ENCODE measurements at regions not wholly inside any gene's neighbourhood (a gene's known extent, or its start where the extent isn't known, plus 50 kb on each side); places are given as distances from the start of the nearest gene placed in this dataset.
A peak's percentile ranks its signal among the peaks of the same experiment; 100 is the strongest.

GRCh38 chr18:10197097-10197496 is 257.3 kb upstream of the APCDD1 start:
- FAIRE-seq (no peak), DNase-seq (ENCODE audit: low read depth) (peak; percentile 52)
- TF ChIP-seq, protein P1, sequence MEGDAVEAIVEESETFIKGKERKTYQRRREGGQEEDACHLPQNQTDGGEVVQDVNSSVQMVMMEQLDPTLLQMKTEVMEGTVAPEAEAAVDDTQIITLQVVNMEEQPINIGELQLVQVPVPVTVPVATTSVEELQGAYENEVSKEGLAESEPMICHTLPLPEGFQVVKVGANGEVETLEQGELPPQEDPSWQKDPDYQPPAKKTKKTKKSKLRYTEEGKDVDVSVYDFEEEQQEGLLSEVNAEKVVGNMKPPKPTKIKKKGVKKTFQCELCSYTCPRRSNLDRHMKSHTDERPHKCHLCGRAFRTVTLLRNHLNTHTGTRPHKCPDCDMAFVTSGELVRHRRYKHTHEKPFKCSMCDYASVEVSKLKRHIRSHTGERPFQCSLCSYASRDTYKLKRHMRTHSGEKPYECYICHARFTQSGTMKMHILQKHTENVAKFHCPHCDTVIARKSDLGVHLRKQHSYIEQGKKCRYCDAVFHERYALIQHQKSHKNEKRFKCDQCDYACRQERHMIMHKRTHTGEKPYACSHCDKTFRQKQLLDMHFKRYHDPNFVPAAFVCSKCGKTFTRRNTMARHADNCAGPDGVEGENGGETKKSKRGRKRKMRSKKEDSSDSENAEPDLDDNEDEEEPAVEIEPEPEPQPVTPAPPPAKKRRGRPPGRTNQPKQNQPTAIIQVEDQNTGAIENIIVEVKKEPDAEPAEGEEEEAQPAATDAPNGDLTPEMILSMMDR (IDR thresholded peaks at IDR 0.05; ENCODE audit: insufficient read depth, low read length, severe bottlenecking): no peak
- Histone ChIP-seq H3K36me3 (ENCODE audit: control insufficient read depth, insufficient read depth, low read length) (no peaks in the 10 kb centered on the region), H3K27me3 (ENCODE audit: control insufficient read depth, insufficient read depth, low read length) (no peaks in the 10 kb centered on the region), H3K4me3 (ENCODE audit: low read depth, low read length) (no peak overlapping the region)

DNA sequence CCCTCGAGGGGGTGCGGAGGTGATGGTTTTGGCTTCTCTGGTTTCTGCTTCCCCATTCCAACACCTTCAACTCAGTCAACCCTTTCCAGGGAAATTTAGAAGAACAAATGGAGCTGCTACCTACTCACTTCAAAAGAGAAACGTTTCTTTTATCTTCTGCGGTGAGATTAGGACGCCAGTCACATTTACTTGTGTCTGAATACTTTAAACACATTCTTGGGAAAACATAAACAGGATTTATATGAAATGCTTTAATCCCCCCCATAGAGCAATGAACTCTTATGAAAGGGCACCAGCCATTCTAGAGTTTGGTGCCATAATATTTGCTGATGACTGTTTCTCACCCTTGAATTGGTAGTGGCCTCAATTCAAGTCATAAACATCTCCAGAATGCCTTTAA is 253.2 kb upstream of the APCDD1 start:
- Histone ChIP-seq H3K4me3 (ENCODE audit: low read depth, low read length) (no peak overlapping the region), H3K27me3 (ENCODE audit: control insufficient read depth, insufficient read depth, low read length) (no peaks in the 10 kb centered on the region), H3K36me3 (ENCODE audit: control insufficient read depth, insufficient read depth, low read length) (no peaks in the 10 kb centered on the region)
- TF ChIP-seq, protein P1 (IDR thresholded peaks at IDR 0.05; ENCODE audit: insufficient read depth, low read length, severe bottlenecking): no peak
- no peak for FAIRE-seq
- DNase-seq (ENCODE audit: low read depth): no peak

GRCh38 chr18:10201659-10202058 is 252.8 kb upstream of the APCDD1 start:
- TF ChIP-seq, protein P1 (IDR thresholded peaks at IDR 0.05; ENCODE audit: insufficient read depth, low read length, severe bottlenecking): no peak
- Histone ChIP-seq H3K27me3 (ENCODE audit: control insufficient read depth, insufficient read depth, low read length) (no peaks in the 10 kb centered on the region), H3K36me3 (ENCODE audit: control insufficient read depth, insufficient read depth, low read length) (no peaks in the 10 kb centered on the region), H3K4me3 (ENCODE audit: low read depth, low read length) (no peak overlapping the region)
- DNase-seq (ENCODE audit: low read depth) (no peak), FAIRE-seq (no peak)

GRCh38 chr18:10202845-10203321 is 251.6 kb upstream of the APCDD1 start:
- Histone ChIP-seq H3K36me3 (ENCODE audit: control insufficient read depth, insufficient read depth, low read length) (no peaks in the 10 kb centered on the region), H3K27me3 (ENCODE audit: control insufficient read depth, insufficient read depth, low read length) (no peaks in the 10 kb centered on the region), H3K4me3 (ENCODE audit: low read depth, low read length) (no peak overlapping the region)
- TF ChIP-seq, protein P1 (IDR thresholded peaks at IDR 0.05; ENCODE audit: insufficient read depth, low read length, severe bottlenecking): no peak
- DNase-seq (ENCODE audit: low read depth) (no peak), FAIRE-seq (no peak)

GRCh38 chr18:10205151-10205550 is 249.3 kb upstream of the APCDD1 start:
- no peaks in the 10 kb centered on the region for H3K27me3 ChIP-seq (ENCODE audit: control insufficient read depth, insufficient read depth, low read length)
- no peak overlapping the region for H3K4me3 ChIP-seq (ENCODE audit: low read depth, low read length)
- FAIRE-seq (no peak), DNase-seq (ENCODE audit: low read depth) (no peak)
- no peaks in the 10 kb centered on the region for H3K36me3 ChIP-seq (ENCODE audit: control insufficient read depth, insufficient read depth, low read length)
- TF ChIP-seq, protein P1 (IDR thresholded peaks at IDR 0.05; ENCODE audit: insufficient read depth, low read length, severe bottlenecking): no peak

GRCh38 chr18:10207682-10208345 is 246.6 kb upstream of the APCDD1 start:
- FAIRE-seq: no peak
- no peaks in the 10 kb centered on the region for H3K36me3 ChIP-seq (ENCODE audit: control insufficient read depth, insufficient read depth, low read length)
- TF ChIP-seq, protein P1 (IDR thresholded peaks at IDR 0.05; ENCODE audit: insufficient read depth, low read length, severe bottlenecking): no peak
- DNase-seq (ENCODE audit: low read depth): no peak
- H3K27me3 ChIP-seq (ENCODE audit: control insufficient read depth, insufficient read depth, low read length): no peaks in the 10 kb centered on the region
- no peak overlapping the region for H3K4me3 ChIP-seq (ENCODE audit: low read depth, low read length)

Data from bronchial epithelial cell (primary cell).